Astrocyte of the spinal cord (primary cell): ENCODE measurements at regions not wholly inside any gene's neighbourhood (a gene's known extent, or its start where the extent isn't known, plus 50 kb on each side); places are given as distances from the start of the nearest gene placed in this dataset.
A peak's percentile ranks its signal among the peaks of the same experiment; 100 is the strongest.

Experiments used
- DNase-seq: peaks from one replicate; pipeline ENCODE4 v3.0.0; 2011; ENCODE audit warnings: low read depth, low spot score
- H3K4me3 ChIP-seq: 2 replicates; pipeline ENCODE4 v1.5.1; 2011; ENCODE audit warnings: low read depth, mild to moderate bottlenecking, low read length, moderate library complexity
- in situ Hi-C: cut with HindIII; loops from 2 replicates; pipeline ENCODE4 v1.10.0; 2017; ENCODE audit warnings: low sequenced_read_pairs
- TF ChIP-seq, protein P1 (sequence below): IDR thresholded peaks from 2 replicates; pipeline ENCODE4 v1.5.1; 2012; ENCODE audit warnings: low read depth, mild to moderate bottlenecking, low read length, inconsistent platforms

DNA sequence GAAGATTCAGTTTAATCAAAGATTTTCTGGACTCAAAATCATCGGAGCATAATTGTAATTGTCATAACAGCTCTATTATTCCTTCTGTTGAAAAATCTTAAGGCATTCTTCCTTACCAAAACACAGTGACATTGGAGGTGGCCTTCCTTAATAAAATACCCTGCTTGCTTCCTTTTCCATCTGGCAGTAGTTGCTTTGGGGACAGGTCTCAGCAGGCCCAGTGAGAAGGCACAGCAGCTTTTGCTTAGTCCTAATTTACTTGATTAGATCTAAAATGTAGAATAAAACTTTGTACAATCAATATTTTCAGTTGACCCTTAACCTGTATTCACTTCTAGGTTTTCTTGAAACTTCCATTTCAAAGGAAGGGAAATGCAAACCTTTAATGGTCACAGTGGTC lies 471.6 kb downstream of the PCDH20 start:
- no peak overlapping the region for H3K4me3 ChIP-seq
- TF ChIP-seq, protein P1, sequence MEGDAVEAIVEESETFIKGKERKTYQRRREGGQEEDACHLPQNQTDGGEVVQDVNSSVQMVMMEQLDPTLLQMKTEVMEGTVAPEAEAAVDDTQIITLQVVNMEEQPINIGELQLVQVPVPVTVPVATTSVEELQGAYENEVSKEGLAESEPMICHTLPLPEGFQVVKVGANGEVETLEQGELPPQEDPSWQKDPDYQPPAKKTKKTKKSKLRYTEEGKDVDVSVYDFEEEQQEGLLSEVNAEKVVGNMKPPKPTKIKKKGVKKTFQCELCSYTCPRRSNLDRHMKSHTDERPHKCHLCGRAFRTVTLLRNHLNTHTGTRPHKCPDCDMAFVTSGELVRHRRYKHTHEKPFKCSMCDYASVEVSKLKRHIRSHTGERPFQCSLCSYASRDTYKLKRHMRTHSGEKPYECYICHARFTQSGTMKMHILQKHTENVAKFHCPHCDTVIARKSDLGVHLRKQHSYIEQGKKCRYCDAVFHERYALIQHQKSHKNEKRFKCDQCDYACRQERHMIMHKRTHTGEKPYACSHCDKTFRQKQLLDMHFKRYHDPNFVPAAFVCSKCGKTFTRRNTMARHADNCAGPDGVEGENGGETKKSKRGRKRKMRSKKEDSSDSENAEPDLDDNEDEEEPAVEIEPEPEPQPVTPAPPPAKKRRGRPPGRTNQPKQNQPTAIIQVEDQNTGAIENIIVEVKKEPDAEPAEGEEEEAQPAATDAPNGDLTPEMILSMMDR: no peak
- in situ Hi-C loops: no loop called here
- DNase-seq: no peak

DNA sequence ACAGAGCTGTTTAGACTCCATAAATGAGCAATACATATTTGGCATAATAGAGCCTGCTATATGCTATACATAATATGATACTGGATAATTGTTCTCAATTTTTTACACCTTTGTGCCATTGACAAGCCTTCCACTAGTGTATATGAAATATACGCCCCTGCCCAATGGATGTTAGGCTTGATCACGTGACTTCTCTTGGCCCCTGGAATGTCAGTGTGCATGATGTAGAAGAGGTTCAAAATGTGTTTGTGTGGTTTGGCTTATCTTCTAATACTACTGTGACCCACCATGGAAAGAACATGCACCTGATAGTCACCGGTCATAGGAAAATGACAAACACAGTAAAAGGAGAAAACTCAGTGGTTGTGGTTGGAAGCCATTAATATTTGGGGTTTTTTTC lies 479.4 kb downstream of the PCDH20 start:
- TF ChIP-seq, protein P1: no peak
- H3K4me3 ChIP-seq: no peak overlapping the region
- no peak for DNase-seq
- in situ Hi-C loops: no loop called here

DNA sequence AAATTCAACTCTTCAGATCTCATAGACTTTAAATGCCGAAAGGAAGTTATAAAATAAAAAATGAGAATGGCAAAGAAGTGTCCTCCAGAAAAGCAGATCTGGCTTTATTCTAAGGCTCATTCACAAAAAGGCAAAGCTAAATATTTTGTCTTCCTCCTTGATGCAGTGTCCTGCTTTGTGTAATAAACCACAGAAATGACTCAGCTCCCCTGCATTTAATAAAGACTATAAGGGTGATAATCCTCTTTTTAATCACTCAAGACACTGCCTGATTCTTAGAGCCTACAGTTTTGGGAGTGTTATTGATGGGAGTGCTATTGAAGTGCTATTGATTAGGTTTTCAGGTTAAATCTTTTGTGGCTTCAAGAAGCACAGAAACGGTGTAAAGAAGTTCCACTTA lies 482.0 kb downstream of the PCDH20 start:
- in situ Hi-C loops: no loop called here
- peak; percentile 18 for DNase-seq
- no peak overlapping the region for H3K4me3 ChIP-seq
- TF ChIP-seq, protein P1: no peak

DNA sequence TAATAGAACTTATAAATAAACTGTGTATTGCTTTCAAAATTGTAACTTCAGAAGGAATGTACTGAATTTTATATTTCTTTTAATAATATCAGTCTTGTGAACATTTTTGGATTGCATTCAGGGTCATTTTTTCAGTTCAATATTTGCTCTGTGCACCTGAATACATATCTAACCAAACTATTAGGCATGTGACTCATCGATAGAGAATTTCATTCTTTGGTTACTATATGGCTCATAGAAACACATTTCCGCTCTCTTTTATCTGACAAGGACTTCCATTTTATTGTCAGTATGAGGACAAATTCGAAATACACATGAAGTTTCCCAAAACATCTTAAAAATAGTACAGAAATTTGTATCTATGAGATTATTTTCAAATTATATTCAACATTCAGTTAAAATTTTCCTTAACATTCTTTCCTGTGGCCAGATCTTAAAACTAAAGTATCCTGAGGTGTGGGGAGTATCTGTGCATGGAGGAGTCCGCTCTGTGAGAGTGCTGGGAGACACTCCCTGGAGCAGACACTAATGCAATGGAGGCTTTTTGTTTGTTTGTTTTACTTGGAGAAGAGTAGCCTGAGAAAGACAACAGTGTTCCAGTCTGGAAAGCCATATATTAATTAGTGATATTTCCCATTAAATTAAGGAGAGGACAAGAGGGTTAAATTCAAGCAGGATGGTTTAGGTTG lies 483.6 kb downstream of the PCDH20 start:
- H3K4me3 ChIP-seq: no peak overlapping the region
- in situ Hi-C loops: no loop called here
- TF ChIP-seq, protein P1: no peak
- peak; percentile 17 for DNase-seq

DNA sequence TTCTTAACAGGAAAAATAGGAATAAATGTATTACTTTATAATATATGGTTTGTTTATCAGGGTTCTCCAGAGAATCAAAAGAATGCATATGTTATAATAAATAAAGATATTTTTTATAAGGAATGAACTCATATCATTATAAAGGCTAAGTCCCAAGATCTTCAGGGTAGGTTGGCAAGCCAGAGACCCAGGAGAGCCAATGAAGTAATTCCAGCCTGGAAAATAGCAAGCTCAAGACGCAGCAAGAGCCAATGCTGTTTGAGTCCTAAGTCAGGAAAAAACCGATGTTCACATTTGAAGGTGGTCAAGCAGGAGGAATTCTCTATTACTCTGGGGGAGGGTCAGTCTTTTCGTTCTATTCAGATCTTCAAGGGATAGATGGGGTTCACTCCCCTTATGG lies 490.0 kb downstream of the PCDH20 start:
- TF ChIP-seq, protein P1: no peak

DNA sequence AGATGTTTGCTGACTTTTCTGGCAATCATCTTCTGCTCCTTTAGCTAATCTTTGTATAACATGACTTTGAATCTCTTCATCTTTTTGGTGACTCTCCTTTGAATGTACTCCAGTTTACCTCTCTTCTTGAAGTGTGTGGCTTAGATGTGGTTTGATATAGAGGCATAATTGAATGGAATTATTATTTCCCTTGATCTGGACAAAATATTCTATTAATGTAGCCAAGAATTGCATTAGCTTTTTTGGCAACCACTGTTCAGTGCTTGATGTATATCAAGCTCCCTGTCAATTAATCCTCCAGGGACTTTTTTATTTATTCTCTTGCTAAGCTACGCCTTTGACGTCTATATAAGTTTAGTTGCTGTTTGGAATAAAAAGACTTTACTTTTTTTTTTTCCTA lies 490.8 kb downstream of the PCDH20 start:
- DNase-seq: no peak
- TF ChIP-seq, protein P1: no peak
- in situ Hi-C loops: no loop called here
- H3K4me3 ChIP-seq: no peak overlapping the region

More for the DNA sequence above, 490.0 kb downstream of the PCDH20 start:
- no peak for DNase-seq
- H3K4me3 ChIP-seq: no peak overlapping the region
- in situ Hi-C loops: no loop called here
